A673 (cell line): ENCODE measurements at regions not wholly inside any gene's neighbourhood (a gene's known extent, or its start where the extent isn't known, plus 50 kb on each side); places are given as distances from the start of the nearest gene placed in this dataset.

Experiments
- BruUV-seq: library from RNA; stranded (reverse); fragments of 400-500 nt; replicated peaks from 2 replicates; lab custom pipeline; 2021; lab: Mats Ljungman, UMichigan
- CTCF ChIA-PET: fragments of 300-600 bp; sonication (Branson Sonifier 250); formaldehyde crosslinking; loops from one replicate; lab custom pipeline; 2022; ENCODE audit warnings: antibody characterized with exemption; lab: Charles Lee
- POLR2A ChIA-PET: fragments of 300-600 bp; sonication (Branson Sonifier 250); formaldehyde crosslinking; loops from one replicate; lab custom pipeline; 2022; ENCODE audit warnings: antibody characterized with exemption; ENCODE audit not compliant: low non-redundant PET; lab: Charles Lee
- DNase-seq: peaks from one replicate; pipeline ENCODE4 v3.0.0-alpha.2; 2015; ENCODE audit warnings: low spot score
- H3K27ac ChIP-seq: fragments of 200-600 bp; sonication (generic); 2 replicates; pipeline ENCODE4 v1.5.1; 2016; ENCODE audit warnings: mixed run types, low read depth, mild to moderate bottlenecking, mixed read lengths, antibody characterized with exemption, low read length; ENCODE audit not compliant: poor library complexity, severe bottlenecking
- H3K27me3 ChIP-seq: fragments of 200-600 bp; sonication (generic); replicated peaks from 2 replicates; pipeline ENCODE4 v1.6.1; 2017; ENCODE audit warnings: mixed run types, low read depth, mild to moderate bottlenecking, mixed read lengths, antibody characterized with exemption, low read length; ENCODE audit not compliant: insufficient read depth, poor library complexity
- H3K36me3 ChIP-seq: fragments of 200-600 bp; sonication (generic); 2 replicates; pipeline ENCODE4 v1.6.1; 2016; ENCODE audit warnings: mixed run types, mild to moderate bottlenecking, mixed read lengths, antibody characterized with exemption, low read length; ENCODE audit not compliant: insufficient read depth, poor library complexity, severe bottlenecking
- H3K4me1 ChIP-seq: fragments of 200-600 bp; sonication (generic); 2 replicates; pipeline ENCODE4 v1.6.1; 2017; ENCODE audit warnings: mixed run types, mild to moderate bottlenecking, mixed read lengths, antibody characterized with exemption, low read length; ENCODE audit not compliant: insufficient read depth, poor library complexity, severe bottlenecking
- H3K4me3 ChIP-seq: fragments of 200-600 bp; sonication (generic); 2 replicates; pipeline ENCODE4 v1.5.1; 2016; ENCODE audit warnings: low read depth, mixed run types, mild to moderate bottlenecking, mixed read lengths, low read length; ENCODE audit not compliant: poor library complexity, severe bottlenecking
- H3K9me3 ChIP-seq: fragments of 200-600 bp; sonication (generic); 2 replicates; pipeline ENCODE4 v1.6.1; 2016; ENCODE audit warnings: mixed run types, low read depth, mild to moderate bottlenecking, mixed read lengths, antibody characterized with exemption, low read length; ENCODE audit not compliant: poor library complexity, severe bottlenecking
- EZH2 ChIP-seq: fragments of 200-600 bp; sonication (generic); IDR thresholded peaks from 2 replicates; pipeline ENCODE4 v1.6.1; 2017; ENCODE audit warnings: borderline replicate concordance, low read depth, mild to moderate bottlenecking, mixed read lengths, antibody characterized with exemption, low read length; ENCODE audit not compliant: poor library complexity, severe bottlenecking
- intact Hi-C: fragments of 100-400 bp; cut with micrococcal nuclease; formaldehyde crosslinking; loops from one replicate; pipeline ENCODE4 v1.10.0; 2022; ENCODE audit not compliant: unreplicated experiment
- TF ChIP-seq, protein P1 (sequence below): fragments of 300-800, 200-600 bp; sonication (generic); conservative IDR thresholded peaks from 2 replicates; pipeline ENCODE4 v1.5.1; 2017; ENCODE audit warnings: low read depth, mild to moderate bottlenecking, antibody characterized with exemption, low read length, moderate library complexity, mixed read lengths

DNA sequence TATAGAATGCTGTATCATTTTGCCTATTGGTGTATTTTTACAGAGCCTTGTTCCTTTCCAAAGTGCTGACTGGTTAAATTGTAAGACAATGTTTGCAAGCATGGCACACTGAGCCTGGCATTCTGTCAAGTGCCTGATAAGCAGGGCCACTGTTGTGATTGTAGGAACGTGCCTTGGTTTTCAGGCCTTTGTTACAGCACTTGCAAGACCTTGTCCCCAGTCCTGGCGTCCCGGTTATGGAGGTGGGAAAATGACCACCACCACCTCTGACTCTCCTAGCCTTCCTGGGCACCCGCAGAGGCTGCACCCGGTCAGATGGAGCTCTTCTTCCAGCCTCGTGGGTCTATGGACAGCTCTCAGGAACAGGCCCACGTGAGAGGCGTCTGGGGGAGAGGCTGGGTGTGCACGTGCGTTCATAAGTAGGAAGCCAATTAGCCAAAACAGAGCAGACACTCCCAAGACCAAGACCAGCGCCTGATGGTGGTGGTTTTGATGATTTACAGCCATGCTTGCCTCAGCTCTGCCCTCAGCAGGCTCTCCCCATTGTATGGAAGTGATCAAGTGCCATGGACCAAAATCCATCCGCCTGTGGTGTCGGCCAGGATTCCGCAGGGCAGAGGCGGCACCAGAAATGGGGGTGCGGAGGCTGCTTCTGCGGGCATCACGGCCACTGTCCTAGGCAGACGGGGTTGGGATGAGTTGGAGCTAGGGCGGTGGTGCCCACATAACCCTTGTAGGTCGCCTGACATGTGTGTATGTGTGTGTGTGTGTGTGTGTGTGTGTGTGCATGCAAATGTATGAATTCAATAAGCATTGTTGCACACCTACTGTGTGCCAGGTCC, 89.8 kb downstream of the RTL6 start:
- DNase-seq, result no peak
- CTCF ChIA-PET, result no interaction called here

DNA sequence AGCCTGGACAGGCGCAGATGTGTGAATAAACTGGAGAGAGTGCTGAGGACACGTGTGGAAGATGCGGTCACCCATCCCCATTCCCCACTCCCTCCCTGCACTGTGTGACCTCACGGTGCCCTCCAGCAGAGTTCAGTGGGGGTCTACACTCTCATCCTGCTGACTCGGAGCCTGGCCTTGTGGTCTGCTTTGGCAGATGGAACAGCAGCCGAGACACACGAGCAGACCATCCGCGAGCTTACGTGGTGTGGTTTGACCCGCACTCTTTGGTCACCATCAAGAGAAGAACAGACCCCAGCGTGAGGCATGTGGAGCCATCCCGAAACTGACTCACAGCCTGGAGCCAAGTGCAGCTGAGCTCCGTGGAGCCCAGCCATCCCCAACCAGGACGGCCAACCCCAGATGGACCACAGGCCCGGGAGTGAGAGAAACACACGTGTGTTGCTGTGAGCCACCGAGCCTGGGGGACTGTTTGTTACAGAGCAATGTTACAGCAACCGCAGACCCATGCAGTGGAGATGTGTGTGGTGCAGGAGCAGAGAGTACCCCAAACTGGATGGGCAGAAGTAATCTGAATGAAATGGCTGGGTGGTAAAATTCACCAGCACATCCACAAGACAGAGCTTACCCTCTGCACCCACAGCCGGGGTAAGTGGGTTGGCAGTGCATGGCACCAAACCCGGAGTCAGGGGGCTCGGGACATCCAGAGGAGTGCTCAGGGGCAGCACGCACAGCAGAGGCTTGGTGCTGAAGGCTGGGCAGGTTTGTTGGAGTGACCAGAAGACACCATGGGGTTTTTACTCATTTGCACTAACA, 90.7 kb downstream of the RTL6 start:
- no peak for DNase-seq
- ChIA-PET POLR2A (no interaction called here), CTCF (no interaction called here)
- TF ChIP-seq EZH2, result no peak
- TF ChIP-seq, protein P1, sequence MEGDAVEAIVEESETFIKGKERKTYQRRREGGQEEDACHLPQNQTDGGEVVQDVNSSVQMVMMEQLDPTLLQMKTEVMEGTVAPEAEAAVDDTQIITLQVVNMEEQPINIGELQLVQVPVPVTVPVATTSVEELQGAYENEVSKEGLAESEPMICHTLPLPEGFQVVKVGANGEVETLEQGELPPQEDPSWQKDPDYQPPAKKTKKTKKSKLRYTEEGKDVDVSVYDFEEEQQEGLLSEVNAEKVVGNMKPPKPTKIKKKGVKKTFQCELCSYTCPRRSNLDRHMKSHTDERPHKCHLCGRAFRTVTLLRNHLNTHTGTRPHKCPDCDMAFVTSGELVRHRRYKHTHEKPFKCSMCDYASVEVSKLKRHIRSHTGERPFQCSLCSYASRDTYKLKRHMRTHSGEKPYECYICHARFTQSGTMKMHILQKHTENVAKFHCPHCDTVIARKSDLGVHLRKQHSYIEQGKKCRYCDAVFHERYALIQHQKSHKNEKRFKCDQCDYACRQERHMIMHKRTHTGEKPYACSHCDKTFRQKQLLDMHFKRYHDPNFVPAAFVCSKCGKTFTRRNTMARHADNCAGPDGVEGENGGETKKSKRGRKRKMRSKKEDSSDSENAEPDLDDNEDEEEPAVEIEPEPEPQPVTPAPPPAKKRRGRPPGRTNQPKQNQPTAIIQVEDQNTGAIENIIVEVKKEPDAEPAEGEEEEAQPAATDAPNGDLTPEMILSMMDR, result no peak
- Histone ChIP-seq H3K27ac (no peak overlapping the region), H3K36me3 (no peaks in the 10 kb centered on the region), H3K27me3 (no peaks in the 10 kb centered on the region), H3K9me3 (no peaks in the 10 kb centered on the region), H3K4me1 (no peaks in the 10 kb centered on the region), H3K4me3 (no peak overlapping the region)
- no TSS peak for BruUV-seq
- intact Hi-C loops, result no loop called here

More for the DNA sequence above, 89.8 kb downstream of the RTL6 start:
- Histone ChIP-seq H3K27me3 (no peaks in the 10 kb centered on the region), H3K9me3 (no peaks in the 10 kb centered on the region), H3K27ac (no peak overlapping the region), H3K4me1 (no peaks in the 10 kb centered on the region), H3K4me3 (no peak overlapping the region), H3K36me3 (no peaks in the 10 kb centered on the region)
- no TSS peak for BruUV-seq
- TF ChIP-seq EZH2, result no peak
- TF ChIP-seq, protein P1, result no peak
- POLR2A ChIA-PET, result no interaction called here
- intact Hi-C loops, result no loop called here

- CTCF ChIA-PET, result no interaction called here
- no peak for DNase-seq
- BruUV-seq, result no TSS peak
These were observed 91.5 kb downstream of the RTL6 start for GRCh38 chr22:44406341-44407170.

More at GRCh38 chr22:44406341-44407170, 91.5 kb downstream of the RTL6 start:
- Histone ChIP-seq H3K36me3 (no peaks in the 10 kb centered on the region), H3K9me3 (no peaks in the 10 kb centered on the region), H3K4me3 (no peak overlapping the region), H3K27ac (no peak overlapping the region), H3K4me1 (no peaks in the 10 kb centered on the region), H3K27me3 (no peaks in the 10 kb centered on the region)
- TF ChIP-seq, protein P1, result no peak
- TF ChIP-seq EZH2, result no peak
- intact Hi-C loops, result no loop called here
- POLR2A ChIA-PET, result no interaction called here
